Cardiac fibroblast (primary cell): ENCODE measurements at regions not wholly inside any gene's neighbourhood (a gene's known extent, or its start where the extent isn't known, plus 50 kb on each side); places are given as distances from the start of the nearest gene placed in this dataset.
A peak's percentile ranks its signal among the peaks of the same experiment; 100 is the strongest.

Experiments used
- DNase-seq, 2 donors: peaks; one replicate each; pipeline versions ENCODE4 v3.0.0 to v3.0.0-alpha.2; 2010; ENCODE audit warnings: low read depth in 2 of 2
- H3K4me3 ChIP-seq, 2 donors: replicated peaks in 1 of 2; 1 replicate in 1 of 2; 2 replicates in 1 of 2; pipeline ENCODE4 v1.5.1; 2011; ENCODE audit warnings: low read depth in 2 of 2, low read length in 2 of 2, mild to moderate bottlenecking in 2 of 2, moderate library complexity in 1 of 2
- CTCF ChIP-seq: IDR thresholded peaks from one replicate; pipeline ENCODE4 v1.5.1; 2011; ENCODE audit warnings: low read depth, mild to moderate bottlenecking, low read length, inconsistent platforms

- TF ChIP-seq CTCF = no peak
- no peak overlapping the region for H3K4me3 ChIP-seq
- no peak for DNase-seq
Observed at GRCh38 chr3:87461036-87461435, 184.7 kb upstream of the POU1F1 start.

GRCh38 chr3:87448558-87448957, 172.2 kb upstream of the POU1F1 start:
- H3K4me3 ChIP-seq = no peak overlapping the region
- no peak for DNase-seq
- TF ChIP-seq CTCF = no peak

- DNase-seq = no peak
- TF ChIP-seq CTCF = no peak
- H3K4me3 ChIP-seq = no peak overlapping the region
Observed at GRCh38 chr3:87446849-87447387, 170.5 kb upstream of the POU1F1 start.

- DNase-seq = no peak
- H3K4me3 ChIP-seq = no peak overlapping the region
- TF ChIP-seq CTCF = no peak
Observed at GRCh38 chr3:87442470-87442869, 166.1 kb upstream of the POU1F1 start.

- DNase-seq = peak in 1 of 2 donors; percentile 32
- TF ChIP-seq CTCF = no peak
- H3K4me3 ChIP-seq = no peak overlapping the region
Observed at GRCh38 chr3:87437765-87438164, 161.4 kb upstream of the POU1F1 start.

GRCh38 chr3:87436781-87437543, 160.6 kb upstream of the POU1F1 start:
- no peak for TF ChIP-seq CTCF
- no peak overlapping the region for H3K4me3 ChIP-seq
- DNase-seq = peak in 1 of 2 donors; percentile 50
